HG03175 (cell line): ENCODE measurements at regions not wholly inside any gene's neighbourhood (a gene's known extent, or its start where the extent isn't known, plus 50 kb on each side); places are given as distances from the start of the nearest gene placed in this dataset.

Source experiments
- ATAC-seq: cut with Tn5 transposase; IDR thresholded peaks from one replicate; pipeline ENCODE4 v1.9.1; 2021; ENCODE audit warnings: mild to moderate bottlenecking, moderate library complexity; ENCODE audit not compliant: unreplicated experiment

GRCh38 chr1:193321242-193321840, 134.9 kb upstream of the B3GALT2 start:
- no peak for ATAC-seq

- ATAC-seq = no peak
Observed at GRCh38 chr1:193320270-193320669, 133.9 kb upstream of the B3GALT2 start.

- ATAC-seq = no peak
Observed at GRCh38 chr1:193318347-193318746, 131.9 kb upstream of the B3GALT2 start.

GRCh38 chr1:193313354-193314140, 127.1 kb upstream of the B3GALT2 start:
- ATAC-seq = no peak

- no peak for ATAC-seq
Observed at GRCh38 chr1:193312432-193312831, 126.0 kb upstream of the B3GALT2 start.

GRCh38 chr1:193311226-193311948, 125.0 kb upstream of the B3GALT2 start:
- ATAC-seq = no peak

- ATAC-seq = no peak
Observed at GRCh38 chr1:193310564-193310963, 124.2 kb upstream of the B3GALT2 start.

GRCh38 chr1:193309936-193310475, 123.6 kb upstream of the B3GALT2 start:
- no peak for ATAC-seq

GRCh38 chr1:193308438-193308837, 122.0 kb upstream of the B3GALT2 start:
- no peak for ATAC-seq

GRCh38 chr1:193306430-193306829, 120.0 kb upstream of the B3GALT2 start:
- no peak for ATAC-seq
